NCI-H524 (cell line): ENCODE measurements at regions not wholly inside any gene's neighbourhood (a gene's known extent, or its start where the extent isn't known, plus 50 kb on each side); places are given as distances from the start of the nearest gene placed in this dataset.

Experiments
- DNase-seq, 2 experiments: peaks; one replicate each; lab custom pipeline; 2025; lab: John Stamatoyannopoulos, UW

- DNase-seq = no peak
These were observed 2238.4 kb downstream of the PCDH7 start for GRCh38 chr4:32958586-32958985.

GRCh38 chr4:32962100-32962499 is 2241.9 kb downstream of the PCDH7 start:
- DNase-seq = no peak

GRCh38 chr4:32985256-32985655 is 2265.1 kb downstream of the PCDH7 start:
- DNase-seq = peak; percentile 52 to 94

- peak in 1 of 2 experiments; percentile 12 for DNase-seq
These were observed 2266.1 kb downstream of the PCDH7 start for GRCh38 chr4:32986236-32986635.

- DNase-seq = no peak
These were observed 2266.9 kb downstream of the PCDH7 start for GRCh38 chr4:32987111-32987510.

GRCh38 chr4:32988165-32988811 is 2268.1 kb downstream of the PCDH7 start:
- DNase-seq = peak; percentile 76 to 94

GRCh38 chr4:32991663-32992062 is 2271.5 kb downstream of the PCDH7 start:
- no peak for DNase-seq

- DNase-seq = no peak
These were observed 2275.1 kb downstream of the PCDH7 start for GRCh38 chr4:32994981-32995881.

GRCh38 chr4:33013282-33013681 is 2293.1 kb downstream of the PCDH7 start:
- DNase-seq = no peak

- DNase-seq = no peak
These were observed 2305.1 kb downstream of the PCDH7 start for GRCh38 chr4:33025236-33025635.

GRCh38 chr4:33029976-33030375 is 2309.8 kb downstream of the PCDH7 start:
- DNase-seq = no peak

- no peak for DNase-seq
These were observed 2311.2 kb downstream of the PCDH7 start for GRCh38 chr4:33031328-33031727.

- no peak for DNase-seq
These were observed 2317.3 kb downstream of the PCDH7 start for GRCh38 chr4:33037464-33037863.

GRCh38 chr4:33045334-33045733 is 2325.2 kb downstream of the PCDH7 start:
- no peak for DNase-seq

GRCh38 chr4:33052241-33052640 is 2332.1 kb downstream of the PCDH7 start:
- DNase-seq = no peak

GRCh38 chr4:33054161-33054560 is 2334.0 kb downstream of the PCDH7 start:
- no peak for DNase-seq

GRCh38 chr4:33054656-33055196 is 2334.6 kb downstream of the PCDH7 start:
- no peak for DNase-seq

- DNase-seq = no peak
These were observed 2337.6 kb downstream of the PCDH7 start for GRCh38 chr4:33057736-33058135.

GRCh38 chr4:33058998-33059397 is 2338.8 kb downstream of the PCDH7 start:
- DNase-seq = peak; percentile 8 to 84

- DNase-seq = peak; percentile 57 to 81
These were observed 2340.7 kb downstream of the PCDH7 start for GRCh38 chr4:33060674-33061542.

GRCh38 chr4:33061727-33062126 is 2341.6 kb downstream of the PCDH7 start:
- DNase-seq = peak; percentile 13 to 81
